ENCODE measurements at regions not wholly inside any gene's neighbourhood (a gene's known extent, or its start where the extent isn't known, plus 50 kb on each side); places are given as distances from the start of the nearest gene placed in this dataset.

- no peak for FAIRE-seq
- no peaks in the 10 kb centered on the region for H3K4me1 ChIP-seq
Measured at GRCh38 chr5:2167671-2168070, 284.9 kb upstream of the IRX4 start.

DNA sequence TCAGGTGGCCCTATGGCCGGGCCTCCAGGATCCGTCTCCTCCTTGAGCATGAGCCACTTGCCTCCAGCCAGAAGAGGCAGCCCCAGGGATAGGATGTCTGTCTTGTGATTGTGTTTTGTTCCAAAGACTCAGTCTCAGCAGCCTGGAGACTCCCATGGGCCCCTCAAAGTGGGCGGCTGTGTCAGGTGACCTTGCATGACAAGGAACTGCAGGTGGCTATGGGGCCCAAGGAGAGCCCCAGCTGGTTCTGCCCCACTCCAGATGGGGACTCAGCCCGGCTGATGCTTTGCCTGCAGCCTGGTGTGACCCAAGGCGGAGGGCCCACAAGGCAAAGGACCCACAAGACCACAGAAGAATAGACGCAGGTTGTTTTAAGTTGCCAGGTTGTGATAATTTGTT, 284.3 kb upstream of the IRX4 start:
- Histone ChIP-seq H3K4me3 (no peak overlapping the region), H3K4me1 (no peaks in the 10 kb centered on the region), H3K36me3 (no peaks in the 10 kb centered on the region), H3K9me3 (no peaks in the 10 kb centered on the region), H3K27me3 (peaks cover 0 to 9% (median 0%) of the 10 kb centered on the region in 4 donors), H3K27ac (no peak overlapping the region)
- TF ChIP-seq, protein P1, sequence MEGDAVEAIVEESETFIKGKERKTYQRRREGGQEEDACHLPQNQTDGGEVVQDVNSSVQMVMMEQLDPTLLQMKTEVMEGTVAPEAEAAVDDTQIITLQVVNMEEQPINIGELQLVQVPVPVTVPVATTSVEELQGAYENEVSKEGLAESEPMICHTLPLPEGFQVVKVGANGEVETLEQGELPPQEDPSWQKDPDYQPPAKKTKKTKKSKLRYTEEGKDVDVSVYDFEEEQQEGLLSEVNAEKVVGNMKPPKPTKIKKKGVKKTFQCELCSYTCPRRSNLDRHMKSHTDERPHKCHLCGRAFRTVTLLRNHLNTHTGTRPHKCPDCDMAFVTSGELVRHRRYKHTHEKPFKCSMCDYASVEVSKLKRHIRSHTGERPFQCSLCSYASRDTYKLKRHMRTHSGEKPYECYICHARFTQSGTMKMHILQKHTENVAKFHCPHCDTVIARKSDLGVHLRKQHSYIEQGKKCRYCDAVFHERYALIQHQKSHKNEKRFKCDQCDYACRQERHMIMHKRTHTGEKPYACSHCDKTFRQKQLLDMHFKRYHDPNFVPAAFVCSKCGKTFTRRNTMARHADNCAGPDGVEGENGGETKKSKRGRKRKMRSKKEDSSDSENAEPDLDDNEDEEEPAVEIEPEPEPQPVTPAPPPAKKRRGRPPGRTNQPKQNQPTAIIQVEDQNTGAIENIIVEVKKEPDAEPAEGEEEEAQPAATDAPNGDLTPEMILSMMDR (IDR thresholded peaks at IDR 0.05), result no peak
- ATAC-seq (no peak), DNase-seq (no peak), FAIRE-seq (no peak)
- intact Hi-C loops (cut with DNase I), result no loop called here
- 56 to 72% methylated on average over 6 of the region's 6 CpGs for WGBS, 2 donors

More at GRCh38 chr5:2167671-2168070, 284.9 kb upstream of the IRX4 start:
- 67 to 73% methylated on average over 11 of the region's 11 CpGs for WGBS, 2 donors
- DNase-seq, result no peak
- ATAC-seq, result no peak
- intact Hi-C loops (cut with DNase I), result no loop called here
- no peak overlapping the region for H3K4me3 ChIP-seq
- TF ChIP-seq, protein P1 (IDR thresholded peaks at IDR 0.05), result no peak
- H3K27me3 ChIP-seq, result peaks cover 0 to 14% (median 1%) of the 10 kb centered on the region in 4 donors
- no peaks in the 10 kb centered on the region for H3K9me3 ChIP-seq
- H3K36me3 ChIP-seq, result no peaks in the 10 kb centered on the region
- no peak overlapping the region for H3K27ac ChIP-seq

- FAIRE-seq (no peak), DNase-seq (no peak), ATAC-seq (no peak)
- TF ChIP-seq, protein P1 (IDR thresholded peaks at IDR 0.05), result no peak
- Histone ChIP-seq H3K4me3 (no peak overlapping the region), H3K9me3 (no peaks in the 10 kb centered on the region), H3K36me3 (no peaks in the 10 kb centered on the region), H3K4me1 (no peaks in the 10 kb centered on the region), H3K27me3 (peaks cover 0 to 7% (median 0%) of the 10 kb centered on the region in 4 donors), H3K27ac (no peak overlapping the region)
- intact Hi-C loops (cut with DNase I), result no loop called here
- WGBS, 2 donors, result 58 to 69% methylated on average over 17 of the region's 17 CpGs
Measured at GRCh38 chr5:2166306-2166978, 283.7 kb upstream of the IRX4 start.

GRCh38 chr5:2165615-2166305, 283.0 kb upstream of the IRX4 start:
- intact Hi-C loops (cut with DNase I), result no loop called here
- no peak for ATAC-seq
- peaks cover 0 to 2% (median 0%) of the 10 kb centered on the region in 4 donors for H3K27me3 ChIP-seq

More at GRCh38 chr5:2165615-2166305, 283.0 kb upstream of the IRX4 start:
- Histone ChIP-seq H3K4me1 (no peaks in the 10 kb centered on the region), H3K36me3 (no peaks in the 10 kb centered on the region), H3K9me3 (no peaks in the 10 kb centered on the region), H3K27ac (no peak overlapping the region), H3K4me3 (no peak overlapping the region)
- TF ChIP-seq, protein P1 (IDR thresholded peaks at IDR 0.05), result no peak
- DNase-seq (no peak), FAIRE-seq (no peak)
- 54 to 69% methylated on average over 11 of the region's 11 CpGs for WGBS, 2 donors
